ENCODE measurements at regions not wholly inside any gene's neighbourhood (a gene's known extent, or its start where the extent isn't known, plus 50 kb on each side); places are given as distances from the start of the nearest gene placed in this dataset.
"Not testable (repeated sequence)": the region's sequence is repeated elsewhere in the genome, so short reads cannot be mapped to it uniquely, and the experiment has no call there.

- no peak overlapping the region for H3K4me3 ChIP-seq (replicated peaks; ENCODE audit: low read depth, low read length)
- DNase-seq (ENCODE audit: low read depth): no peak
- TF ChIP-seq, protein P1, sequence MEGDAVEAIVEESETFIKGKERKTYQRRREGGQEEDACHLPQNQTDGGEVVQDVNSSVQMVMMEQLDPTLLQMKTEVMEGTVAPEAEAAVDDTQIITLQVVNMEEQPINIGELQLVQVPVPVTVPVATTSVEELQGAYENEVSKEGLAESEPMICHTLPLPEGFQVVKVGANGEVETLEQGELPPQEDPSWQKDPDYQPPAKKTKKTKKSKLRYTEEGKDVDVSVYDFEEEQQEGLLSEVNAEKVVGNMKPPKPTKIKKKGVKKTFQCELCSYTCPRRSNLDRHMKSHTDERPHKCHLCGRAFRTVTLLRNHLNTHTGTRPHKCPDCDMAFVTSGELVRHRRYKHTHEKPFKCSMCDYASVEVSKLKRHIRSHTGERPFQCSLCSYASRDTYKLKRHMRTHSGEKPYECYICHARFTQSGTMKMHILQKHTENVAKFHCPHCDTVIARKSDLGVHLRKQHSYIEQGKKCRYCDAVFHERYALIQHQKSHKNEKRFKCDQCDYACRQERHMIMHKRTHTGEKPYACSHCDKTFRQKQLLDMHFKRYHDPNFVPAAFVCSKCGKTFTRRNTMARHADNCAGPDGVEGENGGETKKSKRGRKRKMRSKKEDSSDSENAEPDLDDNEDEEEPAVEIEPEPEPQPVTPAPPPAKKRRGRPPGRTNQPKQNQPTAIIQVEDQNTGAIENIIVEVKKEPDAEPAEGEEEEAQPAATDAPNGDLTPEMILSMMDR (IDR thresholded peaks at IDR 0.05; ENCODE audit: low read length, missing control alignments): no peak
Measured at GRCh38 chr2:63743170-63743981, 98.3 kb upstream of the UGP2 start.

- no peak for DNase-seq (ENCODE audit: low read depth)
- no peak overlapping the region for H3K4me3 ChIP-seq (replicated peaks; ENCODE audit: low read depth, low read length)
- TF ChIP-seq, protein P1 (IDR thresholded peaks at IDR 0.05; ENCODE audit: low read length, missing control alignments): no peak
Measured at GRCh38 chr2:63743982-63744966, 97.4 kb upstream of the UGP2 start.

DNA sequence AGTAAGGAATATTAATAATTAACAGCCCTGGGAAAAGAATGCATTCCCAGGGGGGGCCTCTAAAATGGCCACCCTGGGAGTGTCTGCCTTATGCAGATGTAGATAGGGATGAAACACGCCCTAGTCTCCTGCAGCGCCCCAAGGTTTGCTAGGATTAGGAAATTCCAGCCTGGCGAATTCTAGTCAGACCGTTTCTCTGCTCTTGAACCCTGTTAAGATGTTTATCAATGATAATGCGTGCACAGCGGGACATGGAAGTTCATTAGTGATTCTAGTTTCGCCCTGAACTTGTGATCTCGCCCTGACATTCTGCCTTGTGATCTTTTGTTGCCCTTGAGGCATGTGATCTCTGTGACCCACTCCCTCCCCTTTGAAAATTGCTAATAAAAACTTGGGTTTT, 95.1 kb upstream of the UGP2 start:
- not testable (repeated sequence) for DNase-seq (ENCODE audit: low read depth); H3K4me3 ChIP-seq (replicated peaks; ENCODE audit: low read depth, low read length)

DNA sequence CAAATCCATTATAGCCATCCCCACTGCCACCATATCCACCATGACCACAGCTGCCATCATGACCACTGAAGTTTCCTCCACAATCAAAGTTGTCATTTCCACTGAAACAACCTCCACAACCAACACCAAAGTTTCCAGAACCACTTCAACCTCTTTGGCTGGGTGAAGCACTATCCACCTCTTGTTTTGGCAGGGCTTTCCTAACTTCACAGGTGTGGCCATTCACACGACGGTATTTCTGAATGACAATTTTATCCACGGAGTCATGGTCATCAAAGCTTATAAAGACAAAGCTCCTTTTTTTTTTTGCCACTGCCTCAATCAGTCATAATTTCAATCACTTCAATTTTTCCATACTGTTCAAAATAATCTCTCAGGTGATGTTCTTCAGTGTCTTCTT, 89.8 kb upstream of the UGP2 start:
- no peak overlapping the region for H3K4me3 ChIP-seq (replicated peaks; ENCODE audit: low read depth, low read length)
- DNase-seq (ENCODE audit: low read depth): no peak
- TF ChIP-seq, protein P1 (IDR thresholded peaks at IDR 0.05; ENCODE audit: low read length, missing control alignments): no peak

DNA sequence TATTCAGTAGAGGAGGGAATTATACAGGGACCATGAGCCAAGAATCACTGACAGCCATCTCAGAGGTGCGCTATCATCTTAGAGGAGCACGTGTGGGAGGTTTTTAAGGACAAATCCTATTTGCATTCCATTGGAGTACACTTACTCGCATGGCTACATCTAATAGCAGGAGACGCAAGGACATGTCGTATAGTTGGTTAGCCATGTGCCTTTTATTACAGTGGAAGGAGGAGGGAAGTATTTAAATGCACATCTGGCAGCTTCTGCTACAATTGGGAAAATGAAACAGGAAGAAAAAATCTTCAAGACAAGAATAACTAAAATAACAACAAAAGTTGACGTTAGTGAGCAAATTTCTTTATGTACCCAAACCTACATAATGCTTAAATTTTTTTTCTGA, 86.5 kb upstream of the UGP2 start:
- DNase-seq (ENCODE audit: low read depth): no peak
- TF ChIP-seq, protein P1 (IDR thresholded peaks at IDR 0.05; ENCODE audit: low read length, missing control alignments): no peak
- no peak overlapping the region for H3K4me3 ChIP-seq (replicated peaks; ENCODE audit: low read depth, low read length)

DNA sequence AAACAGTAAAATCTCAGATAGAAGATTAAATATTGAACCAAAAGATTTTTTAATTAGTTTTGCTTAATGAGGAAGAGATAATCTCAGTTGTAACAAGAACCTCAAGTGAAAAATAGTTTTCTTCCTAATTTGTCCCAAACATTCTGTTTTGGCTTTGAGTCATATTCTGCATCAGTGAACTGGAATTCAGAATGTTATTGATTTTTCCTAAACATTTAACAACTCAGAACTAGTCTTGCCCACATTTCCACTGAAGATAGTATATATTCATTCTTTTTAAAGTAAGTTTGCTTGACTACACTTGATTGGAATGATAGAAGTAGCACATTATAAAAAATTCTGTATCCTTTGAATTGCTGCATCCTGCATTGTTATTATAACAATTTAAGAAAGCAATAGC, 85.7 kb upstream of the UGP2 start:
- DNase-seq (ENCODE audit: low read depth): no peak
- H3K4me3 ChIP-seq (replicated peaks; ENCODE audit: low read depth, low read length): no peak overlapping the region

More for the DNA sequence above, 85.7 kb upstream of the UGP2 start:
- TF ChIP-seq, protein P1 (IDR thresholded peaks at IDR 0.05; ENCODE audit: low read length, missing control alignments): no peak
